ENCODE measurements at regions not wholly inside any gene's neighbourhood (a gene's known extent, or its start where the extent isn't known, plus 50 kb on each side); places are given as distances from the start of the nearest gene placed in this dataset.
A peak's percentile ranks its signal among the peaks of the same experiment; 100 is the strongest.
"Not testable (repeated sequence)": the region's sequence is repeated elsewhere in the genome, so short reads cannot be mapped to it uniquely, and the experiment has no call there.

GRCh38 chr10:84846658-84847316, 518.4 kb downstream of the CCSER2 start:
- DNase-seq (ENCODE audit: low spot score) = peak; percentile 58

GRCh38 chr10:84848967-84849366, 520.6 kb downstream of the CCSER2 start:
- peak; percentile 90 for DNase-seq (ENCODE audit: low spot score)

- DNase-seq (ENCODE audit: low spot score) = no peak
Observed at GRCh38 chr10:84850826-84851225, 522.4 kb downstream of the CCSER2 start.

- DNase-seq (ENCODE audit: low spot score) = no peak
Observed at GRCh38 chr10:84854439-84854838, 526.0 kb downstream of the CCSER2 start.

DNA sequence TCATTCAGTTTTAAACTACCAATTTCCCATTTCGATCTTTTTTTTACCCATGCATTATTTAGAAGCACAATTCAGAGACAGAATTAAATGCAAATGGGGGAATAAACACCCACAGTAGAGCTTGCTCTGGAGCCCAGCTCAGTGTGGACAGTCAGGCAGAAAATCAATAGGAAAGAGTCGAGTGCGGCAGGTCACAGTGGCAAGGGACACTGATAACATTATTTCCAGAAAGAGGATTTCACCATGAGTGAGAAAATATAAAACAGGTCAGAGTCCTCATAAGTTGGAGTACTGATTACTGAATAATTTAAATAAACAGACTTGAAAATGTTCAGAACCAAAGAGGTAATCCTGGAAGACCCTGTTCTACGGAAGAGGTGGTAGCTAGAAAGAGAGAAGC, 532.5 kb downstream of the CCSER2 start:
- DNase-seq (ENCODE audit: low spot score) = no peak

DNA sequence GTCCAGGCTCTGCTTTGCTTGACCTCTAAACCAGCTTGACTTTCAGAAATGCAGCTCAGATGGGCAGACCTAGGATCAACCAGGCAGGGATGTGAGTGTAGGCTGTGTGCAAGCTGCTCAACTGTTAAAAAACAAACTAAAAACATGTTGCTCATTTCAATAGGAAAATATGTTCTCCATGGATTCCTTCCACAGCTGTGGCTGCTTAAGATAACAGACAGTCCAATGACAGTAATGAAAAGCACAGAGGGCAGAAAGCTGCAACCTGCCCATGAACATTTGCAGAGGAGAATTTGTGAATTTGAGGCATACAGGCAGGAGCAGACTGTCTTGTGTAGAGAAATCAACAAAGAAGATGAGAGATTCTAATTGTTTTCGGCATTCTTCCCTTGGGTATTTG, 534.2 kb downstream of the CCSER2 start:
- no peak for DNase-seq (ENCODE audit: low spot score)

- DNase-seq (ENCODE audit: low spot score) = no peak
Observed at GRCh38 chr10:84863675-84864074, 535.3 kb downstream of the CCSER2 start.

GRCh38 chr10:84876116-84876999, 548.0 kb downstream of the CCSER2 start:
- DNase-seq (ENCODE audit: low spot score) = peak; percentile 42

- no peak for DNase-seq (ENCODE audit: low spot score)
Observed at GRCh38 chr10:84879991-84880390, 551.6 kb downstream of the CCSER2 start.

GRCh38 chr10:84881696-84882095, 553.3 kb downstream of the CCSER2 start:
- not testable (repeated sequence) for DNase-seq (ENCODE audit: low spot score)

DNA sequence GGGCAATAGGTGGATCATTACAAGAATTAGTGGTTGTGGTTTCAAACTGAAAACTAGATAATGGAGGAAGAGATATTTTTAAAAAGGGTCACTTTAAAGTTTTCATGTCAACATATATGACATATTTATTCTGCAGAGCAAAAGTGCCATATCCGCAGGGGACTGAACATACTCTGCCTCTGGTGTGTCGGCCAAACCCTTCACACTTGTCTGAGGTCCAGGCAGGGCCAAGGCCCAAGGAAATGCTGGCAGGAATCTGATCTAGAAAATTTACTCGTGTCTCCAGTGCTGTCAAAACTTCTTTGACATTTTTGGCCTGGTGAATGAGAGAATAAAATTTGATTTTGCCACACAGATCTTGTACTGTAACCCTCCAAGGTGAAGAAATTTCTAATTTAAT, 562.3 kb downstream of the CCSER2 start:
- no peak for DNase-seq (ENCODE audit: low spot score)

- DNase-seq (ENCODE audit: low spot score) = no peak
Observed at GRCh38 chr10:84891631-84892030, 563.2 kb downstream of the CCSER2 start.

DNA sequence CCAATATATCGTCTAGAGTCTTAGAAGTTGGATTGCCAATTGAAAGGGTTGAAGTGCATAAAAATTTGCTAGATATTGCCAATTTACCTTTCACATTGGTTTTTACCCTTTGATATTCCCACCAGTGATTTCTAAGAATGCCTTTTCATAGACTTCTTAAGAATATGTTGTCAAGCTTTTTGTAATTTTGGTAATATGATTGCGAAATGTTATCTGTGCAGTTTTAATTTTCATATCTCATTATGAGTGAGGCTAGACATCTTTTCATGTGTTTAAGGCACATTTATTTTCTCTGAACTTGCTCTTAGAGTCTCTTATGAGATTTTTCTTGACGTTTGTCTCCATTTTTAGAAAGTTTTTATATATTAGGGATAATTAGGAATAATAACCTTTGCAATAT, 567.2 kb downstream of the CCSER2 start:
- no peak for DNase-seq (ENCODE audit: low spot score)

- no peak for DNase-seq (ENCODE audit: low spot score)
Observed at GRCh38 chr10:84896909-84897308, 568.5 kb downstream of the CCSER2 start.

- no peak for DNase-seq (ENCODE audit: low spot score)
Observed at GRCh38 chr10:84899268-84899667, 570.9 kb downstream of the CCSER2 start.

- DNase-seq (ENCODE audit: low spot score) = no peak
Observed at GRCh38 chr10:84900141-84900540, 571.8 kb downstream of the CCSER2 start.

- no peak for DNase-seq (ENCODE audit: low spot score)
Observed at GRCh38 chr10:84901885-84902284, 573.5 kb downstream of the CCSER2 start.

DNA sequence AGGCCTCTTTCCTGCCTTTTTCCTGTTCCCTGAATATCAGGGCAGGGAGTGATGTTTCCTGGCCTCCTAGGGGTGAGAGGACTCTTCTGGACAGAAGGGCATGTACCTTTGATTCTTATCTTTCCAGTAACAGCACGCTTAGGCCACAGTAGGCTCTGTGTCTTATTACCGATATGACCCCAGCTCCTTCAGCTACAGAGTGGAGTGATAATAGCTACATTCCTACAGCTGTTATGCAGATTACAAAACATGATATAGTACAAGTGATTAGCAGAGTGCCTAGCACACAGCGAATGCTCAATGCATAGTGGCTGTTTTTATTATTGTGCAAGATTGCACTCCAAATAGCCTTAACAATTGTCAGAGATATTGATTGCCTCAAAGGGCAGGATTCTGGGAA, 574.2 kb downstream of the CCSER2 start:
- peak; percentile 61 for DNase-seq (ENCODE audit: low spot score)

- no peak for DNase-seq (ENCODE audit: low spot score)
Observed at GRCh38 chr10:84903320-84903719, 574.9 kb downstream of the CCSER2 start.

- no peak for DNase-seq (ENCODE audit: low spot score)
Observed at GRCh38 chr10:84907461-84908009, 579.1 kb downstream of the CCSER2 start.

- no peak for DNase-seq (ENCODE audit: low spot score)
Observed at GRCh38 chr10:84908491-84908890, 580.1 kb downstream of the CCSER2 start.

DNA sequence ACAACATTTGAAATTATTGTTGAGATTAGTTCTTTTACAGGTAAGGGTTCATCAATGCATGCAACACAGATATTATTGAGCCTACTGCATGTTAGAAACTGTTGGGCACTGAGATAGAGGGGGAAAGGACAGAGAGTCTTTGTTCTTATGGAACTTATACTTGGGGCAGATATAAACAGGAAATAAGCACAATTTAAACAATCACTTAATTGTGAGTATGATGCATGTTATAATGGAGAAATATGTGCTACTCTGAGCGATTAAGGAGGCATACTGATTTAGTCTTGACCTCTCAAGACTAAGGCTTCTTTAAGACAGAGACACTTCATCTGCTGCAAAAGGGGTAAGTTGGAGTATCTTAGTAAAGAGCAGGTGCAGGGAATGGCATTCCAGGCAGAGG, 593.3 kb downstream of the CCSER2 start:
- DNase-seq (ENCODE audit: low spot score) = no peak

GRCh38 chr10:84924131-84924530, 595.7 kb downstream of the CCSER2 start:
- no peak for DNase-seq (ENCODE audit: low spot score)
